PC-9 (cell line): ENCODE measurements at regions not wholly inside any gene's neighbourhood (a gene's known extent, or its start where the extent isn't known, plus 50 kb on each side); places are given as distances from the start of the nearest gene placed in this dataset.

Source experiments
- BruUV-seq: library from RNA; stranded (reverse); fragments of 400-500 nt; replicated peaks from 2 replicates; lab custom pipeline; 2021; lab: Mats Ljungman, UMichigan
- CTCF ChIA-PET: fragments of 300-600 bp; sonication (Branson Sonifier 250); formaldehyde crosslinking; loops from one replicate; lab custom pipeline; 2022; ENCODE audit warnings: antibody characterized with exemption; lab: Charles Lee
- POLR2A ChIA-PET: fragments of 300-600 bp; sonication (Branson Sonifier 250); formaldehyde crosslinking; loops from one replicate; lab custom pipeline; 2022; ENCODE audit warnings: antibody characterized with exemption; ENCODE audit not compliant: unreplicated experiment; lab: Charles Lee
- DNase-seq, 2 experiments: peaks; one replicate each; pipeline versions ENCODE4 v3.0.0 to v3.0.0-alpha.2; 2015 to 2022; ENCODE audit warnings: mixed read lengths in 1 of 2
- H2AFZ ChIP-seq: fragments of 200-600 bp; sonication (generic); 2 replicates; pipeline ENCODE4 v1.8.1; 2017; ENCODE audit warnings: antibody characterized with exemption
- H3F3A ChIP-seq: fragments of 200-600 bp; sonication (generic); 2 replicates; pipeline ENCODE4 v1.8.1; 2017; ENCODE audit warnings: antibody characterized with exemption, mild to moderate bottlenecking, low read depth; ENCODE audit not compliant: insufficient read depth
- H3K27ac ChIP-seq: fragments of 200-600 bp; sonication (generic); 2 replicates; pipeline ENCODE4 v1.6.1; 2016; ENCODE audit warnings: mixed run types
- H3K27me3 ChIP-seq: fragments of 200-600 bp; sonication (generic); 2 replicates; pipeline ENCODE4 v1.6.1; 2016; ENCODE audit warnings: low read depth, mixed run types; ENCODE audit not compliant: insufficient read depth
- H3K36me3 ChIP-seq: fragments of 200-600 bp; sonication (generic); 2 replicates; pipeline ENCODE4 v1.6.1; 2016; ENCODE audit warnings: low read depth, mixed run types
- H3K4me1 ChIP-seq: fragments of 200-600 bp; sonication (generic); replicated peaks from 2 replicates; pipeline ENCODE4 v1.6.1; 2016; ENCODE audit warnings: mixed run types; ENCODE audit not compliant: insufficient read depth
- H3K4me2 ChIP-seq: fragments of 200-600 bp; sonication (generic); 2 replicates; pipeline ENCODE4 v1.6.1; 2017; ENCODE audit warnings: mixed run types
- H3K4me3 ChIP-seq: fragments of 200-600 bp; sonication (generic); 2 replicates; pipeline ENCODE4 v1.6.1; 2016; ENCODE audit warnings: mixed run types
- H3K79me2 ChIP-seq: fragments of 200-600 bp; sonication (generic); 2 replicates; pipeline ENCODE4 v1.6.1; 2017; ENCODE audit warnings: low read depth, mixed run types
- H3K9me2 ChIP-seq: fragments of 200-600 bp; sonication (generic); 2 replicates; pipeline ENCODE4 v1.8.1; 2017; ENCODE audit warnings: mild to moderate bottlenecking; ENCODE audit not compliant: insufficient read depth
- H3K9me3 ChIP-seq: fragments of 200-600 bp; sonication (generic); 2 replicates; pipeline ENCODE4 v1.8.1; 2016; ENCODE audit warnings: low read depth; ENCODE audit not compliant: insufficient read depth
- H4K20me1 ChIP-seq: fragments of 200-600 bp; sonication (generic); 2 replicates; pipeline ENCODE4 v1.8.1; 2017; ENCODE audit not compliant: insufficient read depth
- CTCF ChIP-seq: fragments of 200-600 bp; sonication (generic); conservative IDR thresholded peaks from 2 replicates; pipeline ENCODE4 v1.6.1; 2017; ENCODE audit warnings: mixed run types, antibody characterized with exemption, mild to moderate bottlenecking, moderate library complexity
- EZH2 ChIP-seq: fragments of 200-600 bp; sonication (generic); IDR thresholded peaks from 2 replicates; pipeline ENCODE4 v1.8.0; 2017; ENCODE audit warnings: antibody characterized with exemption, low read depth
- intact Hi-C: fragments of 100-400 bp; cut with micrococcal nuclease; formaldehyde crosslinking; loops from one replicate; pipeline ENCODE4 v1.10.0; 2022; ENCODE audit not compliant: unreplicated experiment

GRCh38 chr2:185402474-185402873, 336.1 kb upstream of the FSIP2 start:
- no TSS peak for BruUV-seq
- TF ChIP-seq CTCF (no peak), EZH2 (no peak)
- intact Hi-C loops, result no loop called here
- no peak for DNase-seq
- no peaks in the 10 kb centered on the region for H3K79me2 ChIP-seq
- no peak overlapping the region for H3K27ac ChIP-seq
- H4K20me1 ChIP-seq, result no peaks in the 10 kb centered on the region
- ChIA-PET POLR2A (no interaction called here), CTCF (no interaction called here)
- H3K27me3 ChIP-seq, result no peaks in the 10 kb centered on the region
- H3K9me3 ChIP-seq, result no peaks in the 10 kb centered on the region
- no peak overlapping the region for H3K4me3 ChIP-seq
- H3K9me2 ChIP-seq, result no peaks in the 10 kb centered on the region
- no peaks in the 10 kb centered on the region for H3K4me1 ChIP-seq
- no peaks in the 10 kb centered on the region for H3F3A ChIP-seq
- no peaks in the 10 kb centered on the region for H3K36me3 ChIP-seq
- H3K4me2 ChIP-seq, result no peak overlapping the region
- no peak overlapping the region for H2AFZ ChIP-seq

- Histone ChIP-seq H3K27ac (no peak overlapping the region), H3K79me2 (no peaks in the 10 kb centered on the region), H3F3A (no peaks in the 10 kb centered on the region), H3K4me1 (no peaks in the 10 kb centered on the region), H4K20me1 (no peaks in the 10 kb centered on the region), H3K9me3 (no peaks in the 10 kb centered on the region), H2AFZ (no peak overlapping the region), H3K4me2 (no peak overlapping the region), H3K27me3 (no peaks in the 10 kb centered on the region), H3K9me2 (no peaks in the 10 kb centered on the region), H3K36me3 (no peaks in the 10 kb centered on the region), H3K4me3 (no peak overlapping the region)
- intact Hi-C loops, result no loop called here
- DNase-seq, result no peak
- CTCF ChIA-PET, result no interaction called here
- POLR2A ChIA-PET, result no interaction called here
- BruUV-seq, result no TSS peak
- TF ChIP-seq CTCF (no peak), EZH2 (no peak)
Measured at GRCh38 chr2:185404578-185404977, 334.0 kb upstream of the FSIP2 start.

- no peak overlapping the region for H3K4me3 ChIP-seq
- no peaks in the 10 kb centered on the region for H3K9me3 ChIP-seq
- intact Hi-C loops, result no loop called here
- no peaks in the 10 kb centered on the region for H3K79me2 ChIP-seq
- no peak overlapping the region for H3K4me2 ChIP-seq
- H3F3A ChIP-seq, result no peaks in the 10 kb centered on the region
- BruUV-seq, result no TSS peak
- H3K9me2 ChIP-seq, result no peaks in the 10 kb centered on the region
- TF ChIP-seq CTCF, result no peak
- TF ChIP-seq EZH2, result no peak
- no peak for DNase-seq
- ChIA-PET POLR2A (no interaction called here), CTCF (no interaction called here)
- no peaks in the 10 kb centered on the region for H3K36me3 ChIP-seq
- no peak overlapping the region for H2AFZ ChIP-seq
- no peaks in the 10 kb centered on the region for H4K20me1 ChIP-seq
- H3K27ac ChIP-seq, result no peak overlapping the region
- H3K27me3 ChIP-seq, result no peaks in the 10 kb centered on the region
- H3K4me1 ChIP-seq, result no peaks in the 10 kb centered on the region
Measured at GRCh38 chr2:185417111-185417510, 321.5 kb upstream of the FSIP2 start.
